HepG2 (cell line): ENCODE measurements at regions not wholly inside any gene's neighbourhood (a gene's known extent, or its start where the extent isn't known, plus 50 kb on each side); places are given as distances from the start of the nearest gene placed in this dataset.

Experiments used
- ATAC-seq: fragments of 200-7000 bp; cut with Tn5 transposase; 3 replicates; pipeline ENCODE4 v1.9.1; 2020; ENCODE audit warnings: mild to moderate bottlenecking, moderate library complexity
- BruUV-seq: library from RNA; stranded (reverse); fragments of 400-500 nt; replicated peaks from 2 replicates; lab custom pipeline; 2021; lab: Mats Ljungman, UMichigan
- CTCF ChIA-PET: fragments of 300-600 bp; formaldehyde crosslinking; extraction: SDS; loops from one replicate; lab custom pipeline; 2021; ENCODE audit warnings: low total read pairs, inconsistent platforms, low intra/inter-chr PET ratio; lab: Yijun Ruan, JAX
- POLR2A ChIA-PET: fragments of 350-600 bp; sonication (Branson Sonifier 250); formaldehyde crosslinking; loops from one replicate; lab custom pipeline; 2020; ENCODE audit warnings: antibody characterized with exemption, inconsistent platforms; lab: Yijun Ruan, JAX
- DNase-seq: peaks from one replicate; pipeline ENCODE4 v3.0.0-alpha.2; 2015; ENCODE audit warnings: low spot score
- FAIRE-seq: peaks from 3 replicates; lab custom pipeline; 2011; peaks lifted over from hg19 to GRCh38; lab: Jason Lieb, UNC
- H2AFZ ChIP-seq: one replicate; pipeline ENCODE4 v1.6.1; 2011; ENCODE audit warnings: low read length, inconsistent platforms
- H3K27ac ChIP-seq: fragments of 300-600 bp; 3 replicates; pipeline ENCODE4 v1.8.0; 2011; ENCODE audit warnings: mixed run types, mild to moderate bottlenecking, mixed read lengths, low read length, inconsistent platforms; ENCODE audit not compliant: insufficient read depth; ENCODE audit errors: extremely low read length
- H3K27me3 ChIP-seq, 2 experiments: fragments of 200-600 bp in 1 of 2; 2 replicates in 1 of 2; 3 replicates in 1 of 2; pipeline versions ENCODE4 v1.6.0 to v1.8.0; 2011; ENCODE audit warnings: low read length in 2 of 2, mild to moderate bottlenecking in 2 of 2, moderate library complexity in 2 of 2, inconsistent platforms in 1 of 2; ENCODE audit not compliant: insufficient read depth in 2 of 2, control insufficient read depth in 1 of 2
- H3K36me3 ChIP-seq, 2 experiments: fragments of 200-600 bp in 1 of 2; replicated peaks in 1 of 2; 2 replicates in 1 of 2; 3 replicates in 1 of 2; pipeline versions ENCODE4 v1.5.1 to v1.8.0; 2011; ENCODE audit warnings: low read length in 2 of 2, inconsistent platforms in 1 of 2; ENCODE audit not compliant: insufficient read depth in 2 of 2, control insufficient read depth in 1 of 2
- H3K4me1 ChIP-seq: 2 replicates; pipeline ENCODE4 v1.5.1; 2012; ENCODE audit warnings: low read length, inconsistent platforms; ENCODE audit not compliant: insufficient read depth
- H3K4me2 ChIP-seq: 2 replicates; pipeline ENCODE4 v1.6.0; 2011; ENCODE audit warnings: low read depth, low read length, inconsistent platforms
- H3K4me3 ChIP-seq, 3 experiments: fragments of 200-600 bp in 1 of 3; sonication (generic), shearing (Covaris generic) in 1 of 3; replicated peaks in 1 of 3; 2 replicates each; pipeline ENCODE4 v1.5.1; 2011 to 2016; ENCODE audit warnings: low read length in 3 of 3, inconsistent platforms in 2 of 3, low read depth in 2 of 3, mild to moderate bottlenecking in 2 of 3, control low read depth in 1 of 3, mixed read lengths in 1 of 3; ENCODE audit not compliant: insufficient read depth in 1 of 3
- H3K79me2 ChIP-seq: one replicate; pipeline ENCODE4 v1.6.1; 2011; ENCODE audit warnings: low read length, inconsistent platforms; ENCODE audit not compliant: insufficient read depth
- H3K9ac ChIP-seq: 2 replicates; pipeline ENCODE4 v1.6.0; 2011; ENCODE audit warnings: mild to moderate bottlenecking, low read depth, low read length, inconsistent platforms; ENCODE audit not compliant: insufficient read depth
- H3K9me3 ChIP-seq: 2 replicates; pipeline ENCODE4 v1.5.1; 2012; ENCODE audit warnings: mild to moderate bottlenecking, low read length
- H4K20me1 ChIP-seq: 2 replicates; pipeline ENCODE4 v1.6.0; 2011; ENCODE audit warnings: inconsistent platforms, mild to moderate bottlenecking, low read length, moderate library complexity; ENCODE audit not compliant: insufficient read depth
- AGO1 ChIP-seq: fragments of 200-400 bp; formaldehyde crosslinking; IDR thresholded peaks from 2 replicates; pipeline ENCODE4 v1.6.1; 2017; ENCODE audit warnings: mild to moderate bottlenecking, low read depth, low read length, moderate library complexity; ENCODE audit not compliant: poor library complexity, severe bottlenecking
- CREM ChIP-seq, 2 experiments: sonication (generic) in 1 of 2; formaldehyde crosslinking in 1 of 2; IDR thresholded peaks; 2 replicates each; pipeline versions ENCODE4 v1.4.0 to v1.6.1; 2016 to 2020; ENCODE audit warnings: antibody characterized with exemption in 1 of 2, mild to moderate bottlenecking in 1 of 2, missing genetic modification reagents in 1 of 2
- SSRP1 ChIP-seq: IDR thresholded peaks from 2 replicates; pipeline ENCODE4 v1.6.1; 2016; ENCODE audit warnings: control low read depth
- ZNF687 ChIP-seq: sonication (generic); formaldehyde crosslinking; IDR thresholded peaks from 2 replicates; pipeline ENCODE4 v1.5.1; 2020; ENCODE audit warnings: mild to moderate bottlenecking, missing genetic modification reagents, moderate library complexity
- WGBS: methylation state at CpG from one replicate; pipeline ENCODE4 v1.1.6; 2017; ENCODE audit warnings: low lambda C conversion rate; 5-methylcytosine and 5-hydroxymethylcytosine counted together
- in situ Hi-C: cut with HindIII; loops from 2 replicates; pipeline ENCODE4 v1.10.0; 2017; ENCODE audit warnings: low pct_unique_long_range_greater_than_20kb; ENCODE audit not compliant: extremely low pct_ligation_motif_present
- intact Hi-C: fragments of 100-400 bp; cut with micrococcal nuclease; formaldehyde crosslinking; loops from one replicate; pipeline ENCODE4 v1.10.0; 2022; ENCODE audit not compliant: unreplicated experiment

GRCh38 chr7:86262781-86263180 is 380.9 kb upstream of the GRM3 start:
- CTCF ChIA-PET: no interaction called here
- WGBS: 2% methylated on average over 2 of the region's 2 CpGs

More at GRCh38 chr7:86262781-86263180, 380.9 kb upstream of the GRM3 start:
- in situ Hi-C loops: no loop called here
- POLR2A ChIA-PET: no interaction called here
- Histone ChIP-seq H4K20me1 (no peaks in the 10 kb centered on the region), H3K27ac (no peak overlapping the region), H3K9ac (no peak overlapping the region), H3K4me3 (no peak overlapping the region), H3K4me1 (no peaks in the 10 kb centered on the region), H3K36me3 (no peaks in the 10 kb centered on the region), H3K79me2 (no peaks in the 10 kb centered on the region), H3K4me2 (no peak overlapping the region), H3K9me3 (no peaks in the 10 kb centered on the region), H2AFZ (no peak overlapping the region), H3K27me3 (no peaks in the 10 kb centered on the region)
- DNase-seq: no peak
- no TSS peak for BruUV-seq
- no peak for ATAC-seq
- TF ChIP-seq CREM (IDR thresholded peaks at IDR 0.05): no peak
- no peak for TF ChIP-seq CREM (CRISPR knock-in tag; IDR thresholded peaks at IDR 0.05)
- no peak for TF ChIP-seq AGO1
- no peak for TF ChIP-seq SSRP1 (CRISPR knock-in tag)
- no peak for TF ChIP-seq ZNF687 (CRISPR knock-in tag)
- no peak for FAIRE-seq
- intact Hi-C loops: no loop called here
